IPS-20b (cell line): ENCODE measurements at regions not wholly inside any gene's neighbourhood (a gene's known extent, or its start where the extent isn't known, plus 50 kb on each side); places are given as distances from the start of the nearest gene placed in this dataset.

ENCODE experiments used
- H3K27ac ChIP-seq: one replicate; pipeline ENCODE4 v1.5.1; 2013; ENCODE audit warnings: low read length
- H3K27me3 ChIP-seq: 2 replicates; pipeline ENCODE4 v1.6.1; 2013; ENCODE audit warnings: mild to moderate bottlenecking, low read length, inconsistent platforms; ENCODE audit not compliant: insufficient read depth
- H3K36me3 ChIP-seq: 2 replicates; pipeline ENCODE4 v1.6.1; 2013; ENCODE audit warnings: low read depth, mild to moderate bottlenecking, inconsistent platforms, low read length, moderate library complexity; ENCODE audit not compliant: insufficient read depth
- H3K4me1 ChIP-seq: 2 replicates; pipeline ENCODE4 v1.6.1; 2013; ENCODE audit warnings: mild to moderate bottlenecking, control low read depth, inconsistent platforms, low read length, moderate library complexity; ENCODE audit not compliant: insufficient read depth
- H3K4me3 ChIP-seq: 2 replicates; pipeline ENCODE4 v1.5.1; 2013; ENCODE audit warnings: mild to moderate bottlenecking, low read length, inconsistent platforms
- H3K9ac ChIP-seq: 2 replicates; pipeline ENCODE4 v1.6.1; 2013; ENCODE audit warnings: low read depth, mild to moderate bottlenecking, inconsistent platforms, low read length, moderate library complexity
- H3K9me3 ChIP-seq: 2 replicates; pipeline ENCODE4 v1.6.1; 2013; ENCODE audit warnings: mild to moderate bottlenecking, low read depth, low read length, inconsistent platforms; ENCODE audit not compliant: insufficient read depth

GRCh38 chr11:97956904-97957303 is 1063.8 kb upstream of the CNTN5 start:
- no peaks in the 10 kb centered on the region for H3K36me3 ChIP-seq
- H3K9ac ChIP-seq: no peak overlapping the region
- H3K4me1 ChIP-seq: no peaks in the 10 kb centered on the region
- H3K9me3 ChIP-seq: no peaks in the 10 kb centered on the region
- no peak overlapping the region for H3K27ac ChIP-seq
- no peak overlapping the region for H3K4me3 ChIP-seq
- H3K27me3 ChIP-seq: no peaks in the 10 kb centered on the region

- no peaks in the 10 kb centered on the region for H3K36me3 ChIP-seq
- H3K9ac ChIP-seq: no peak overlapping the region
- no peak overlapping the region for H3K27ac ChIP-seq
- H3K27me3 ChIP-seq: no peaks in the 10 kb centered on the region
- no peaks in the 10 kb centered on the region for H3K4me1 ChIP-seq
- no peak overlapping the region for H3K4me3 ChIP-seq
- no peaks in the 10 kb centered on the region for H3K9me3 ChIP-seq
These were observed 1059.3 kb upstream of the CNTN5 start for GRCh38 chr11:97961431-97961830.

GRCh38 chr11:97962758-97963157 is 1058.0 kb upstream of the CNTN5 start:
- no peak overlapping the region for H3K4me3 ChIP-seq
- no peaks in the 10 kb centered on the region for H3K4me1 ChIP-seq
- H3K27me3 ChIP-seq: no peaks in the 10 kb centered on the region
- H3K36me3 ChIP-seq: no peaks in the 10 kb centered on the region
- H3K9me3 ChIP-seq: no peaks in the 10 kb centered on the region
- no peak overlapping the region for H3K9ac ChIP-seq
- H3K27ac ChIP-seq: no peak overlapping the region

- no peak overlapping the region for H3K27ac ChIP-seq
- no peaks in the 10 kb centered on the region for H3K9me3 ChIP-seq
- H3K9ac ChIP-seq: no peak overlapping the region
- no peaks in the 10 kb centered on the region for H3K36me3 ChIP-seq
- H3K27me3 ChIP-seq: no peaks in the 10 kb centered on the region
- no peaks in the 10 kb centered on the region for H3K4me1 ChIP-seq
- H3K4me3 ChIP-seq: no peak overlapping the region
These were observed 1057.0 kb upstream of the CNTN5 start for GRCh38 chr11:97963528-97964331.

- Histone ChIP-seq H3K27me3 (no peaks in the 10 kb centered on the region), H3K4me1 (no peaks in the 10 kb centered on the region), H3K9me3 (no peaks in the 10 kb centered on the region), H3K9ac (no peak overlapping the region), H3K27ac (no peak overlapping the region), H3K36me3 (no peaks in the 10 kb centered on the region), H3K4me3 (no peak overlapping the region)
These were observed 1056.3 kb upstream of the CNTN5 start for GRCh38 chr11:97964332-97965004.

- Histone ChIP-seq H3K4me3 (no peak overlapping the region), H3K27me3 (no peaks in the 10 kb centered on the region), H3K27ac (no peak overlapping the region), H3K4me1 (no peaks in the 10 kb centered on the region), H3K9ac (no peak overlapping the region), H3K36me3 (no peaks in the 10 kb centered on the region), H3K9me3 (no peaks in the 10 kb centered on the region)
These were observed 1054.7 kb upstream of the CNTN5 start for GRCh38 chr11:97965849-97966646.

GRCh38 chr11:97966901-97967300 is 1053.8 kb upstream of the CNTN5 start:
- Histone ChIP-seq H3K9ac (no peak overlapping the region), H3K4me3 (no peak overlapping the region), H3K4me1 (no peaks in the 10 kb centered on the region), H3K9me3 (no peaks in the 10 kb centered on the region), H3K27me3 (no peaks in the 10 kb centered on the region), H3K27ac (no peak overlapping the region), H3K36me3 (no peaks in the 10 kb centered on the region)

- Histone ChIP-seq H3K36me3 (no peaks in the 10 kb centered on the region), H3K27me3 (no peaks in the 10 kb centered on the region), H3K27ac (no peak overlapping the region), H3K9ac (no peak overlapping the region), H3K4me3 (no peak overlapping the region), H3K9me3 (no peaks in the 10 kb centered on the region), H3K4me1 (no peaks in the 10 kb centered on the region)
These were observed 1052.7 kb upstream of the CNTN5 start for GRCh38 chr11:97968071-97968470.

- Histone ChIP-seq H3K4me1 (peaks cover 2% of the 10 kb centered on the region; the same call in 1 of the 2 replicates), H3K9ac (no peak overlapping the region), H3K36me3 (no peaks in the 10 kb centered on the region), H3K27ac (no peak overlapping the region), H3K4me3 (no peak overlapping the region), H3K27me3 (no peaks in the 10 kb centered on the region), H3K9me3 (no peaks in the 10 kb centered on the region)
These were observed 1048.0 kb upstream of the CNTN5 start for GRCh38 chr11:97972731-97973130.

GRCh38 chr11:97973352-97973857 is 1047.3 kb upstream of the CNTN5 start:
- no peak overlapping the region for H3K4me3 ChIP-seq
- H3K36me3 ChIP-seq: no peaks in the 10 kb centered on the region
- no peaks in the 10 kb centered on the region for H3K9me3 ChIP-seq
- H3K27ac ChIP-seq: no peak overlapping the region
- H3K9ac ChIP-seq: no peak overlapping the region
- H3K4me1 ChIP-seq: peaks cover 2% of the 10 kb centered on the region; the same call in 1 of the 2 replicates
- no peaks in the 10 kb centered on the region for H3K27me3 ChIP-seq

- Histone ChIP-seq H3K27ac (no peak overlapping the region), H3K27me3 (no peaks in the 10 kb centered on the region), H3K9me3 (no peaks in the 10 kb centered on the region), H3K4me3 (0 out of 2 replicates have a peak overlapping the region, but pooled peaks have one; percentile 21), H3K36me3 (no peaks in the 10 kb centered on the region), H3K9ac (no peak overlapping the region), H3K4me1 (peaks cover 2% of the 10 kb centered on the region; the same call in 1 of the 2 replicates)
These were observed 1045.8 kb upstream of the CNTN5 start for GRCh38 chr11:97974798-97975498.
